ENCODE measurements at regions not wholly inside any gene's neighbourhood (a gene's known extent, or its start where the extent isn't known, plus 50 kb on each side); places are given as distances from the start of the nearest gene placed in this dataset.

- TF ChIP-seq POLR2A (IDR thresholded peaks at IDR 0.05; ENCODE audit: extremely low read depth, insufficient read length), result no peak
- TF ChIP-seq MYC (IDR thresholded peaks at IDR 0.05; ENCODE audit: low read depth, low read length), result no peak
- TF ChIP-seq, protein P1, sequence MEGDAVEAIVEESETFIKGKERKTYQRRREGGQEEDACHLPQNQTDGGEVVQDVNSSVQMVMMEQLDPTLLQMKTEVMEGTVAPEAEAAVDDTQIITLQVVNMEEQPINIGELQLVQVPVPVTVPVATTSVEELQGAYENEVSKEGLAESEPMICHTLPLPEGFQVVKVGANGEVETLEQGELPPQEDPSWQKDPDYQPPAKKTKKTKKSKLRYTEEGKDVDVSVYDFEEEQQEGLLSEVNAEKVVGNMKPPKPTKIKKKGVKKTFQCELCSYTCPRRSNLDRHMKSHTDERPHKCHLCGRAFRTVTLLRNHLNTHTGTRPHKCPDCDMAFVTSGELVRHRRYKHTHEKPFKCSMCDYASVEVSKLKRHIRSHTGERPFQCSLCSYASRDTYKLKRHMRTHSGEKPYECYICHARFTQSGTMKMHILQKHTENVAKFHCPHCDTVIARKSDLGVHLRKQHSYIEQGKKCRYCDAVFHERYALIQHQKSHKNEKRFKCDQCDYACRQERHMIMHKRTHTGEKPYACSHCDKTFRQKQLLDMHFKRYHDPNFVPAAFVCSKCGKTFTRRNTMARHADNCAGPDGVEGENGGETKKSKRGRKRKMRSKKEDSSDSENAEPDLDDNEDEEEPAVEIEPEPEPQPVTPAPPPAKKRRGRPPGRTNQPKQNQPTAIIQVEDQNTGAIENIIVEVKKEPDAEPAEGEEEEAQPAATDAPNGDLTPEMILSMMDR (IDR thresholded peaks at IDR 0.05; ENCODE audit: low read depth, low read length), result no peak
- TF ChIP-seq, protein P2, sequence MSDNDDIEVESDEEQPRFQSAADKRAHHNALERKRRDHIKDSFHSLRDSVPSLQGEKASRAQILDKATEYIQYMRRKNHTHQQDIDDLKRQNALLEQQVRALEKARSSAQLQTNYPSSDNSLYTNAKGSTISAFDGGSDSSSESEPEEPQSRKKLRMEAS (IDR thresholded peaks at IDR 0.05; ENCODE audit: low read depth, low read length), result no peak
- no peak overlapping the region for H3K4me3 ChIP-seq (ENCODE audit: low read depth, low read length)
- no peak for DNase-seq (ENCODE audit: low read depth)
Measured at GRCh38 chr6:71588490-71588889, 297.9 kb upstream of the RIMS1 start.

GRCh38 chr6:71589254-71589653 is 297.1 kb upstream of the RIMS1 start:
- H3K4me3 ChIP-seq (ENCODE audit: low read depth, low read length), result no peak overlapping the region
- TF ChIP-seq, protein P2 (IDR thresholded peaks at IDR 0.05; ENCODE audit: low read depth, low read length), result no peak
- TF ChIP-seq, protein P1 (IDR thresholded peaks at IDR 0.05; ENCODE audit: low read depth, low read length), result no peak
- no peak for TF ChIP-seq MYC (IDR thresholded peaks at IDR 0.05; ENCODE audit: low read depth, low read length)
- TF ChIP-seq POLR2A (IDR thresholded peaks at IDR 0.05; ENCODE audit: extremely low read depth, insufficient read length), result no peak
- DNase-seq (ENCODE audit: low read depth), result no peak

DNA sequence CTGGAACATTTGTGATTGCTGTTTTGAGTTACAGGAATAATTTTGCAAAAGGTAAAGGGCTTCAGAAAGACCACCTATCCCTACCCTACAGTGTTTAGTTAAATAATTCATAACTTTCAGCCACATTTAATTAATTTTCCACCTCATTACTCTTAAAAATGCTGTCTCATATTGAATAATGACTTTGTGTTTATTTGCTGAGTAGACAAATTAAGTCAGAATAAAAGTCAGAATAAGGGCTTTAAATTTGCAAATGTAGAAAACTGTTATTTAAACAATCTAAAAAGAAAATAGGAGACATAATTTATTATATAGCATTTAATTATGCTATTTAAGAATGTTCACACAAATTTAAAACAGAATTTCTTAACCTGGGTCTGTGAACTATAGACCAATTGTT is 293.7 kb upstream of the RIMS1 start:
- no peak for DNase-seq (ENCODE audit: low read depth)
- no peak overlapping the region for H3K4me3 ChIP-seq (ENCODE audit: low read depth, low read length)
- TF ChIP-seq POLR2A (IDR thresholded peaks at IDR 0.05; ENCODE audit: extremely low read depth, insufficient read length) (no peak), MYC (IDR thresholded peaks at IDR 0.05; ENCODE audit: low read depth, low read length) (no peak)
- TF ChIP-seq, protein P2 (IDR thresholded peaks at IDR 0.05; ENCODE audit: low read depth, low read length), result no peak
- TF ChIP-seq, protein P1 (IDR thresholded peaks at IDR 0.05; ENCODE audit: low read depth, low read length), result no peak

- no peak overlapping the region for H3K4me3 ChIP-seq (ENCODE audit: low read depth, low read length)
- DNase-seq (ENCODE audit: low read depth), result no peak
- TF ChIP-seq MYC (IDR thresholded peaks at IDR 0.05; ENCODE audit: low read depth, low read length) (no peak), POLR2A (IDR thresholded peaks at IDR 0.05; ENCODE audit: extremely low read depth, insufficient read length) (no peak)
- TF ChIP-seq, protein P2 (IDR thresholded peaks at IDR 0.05; ENCODE audit: low read depth, low read length), result no peak
- TF ChIP-seq, protein P1 (IDR thresholded peaks at IDR 0.05; ENCODE audit: low read depth, low read length), result no peak
Measured at GRCh38 chr6:71599359-71599758, 287.0 kb upstream of the RIMS1 start.

GRCh38 chr6:71602385-71603007 is 283.9 kb upstream of the RIMS1 start:
- no peak for DNase-seq (ENCODE audit: low read depth)
- no peak overlapping the region for H3K4me3 ChIP-seq (ENCODE audit: low read depth, low read length)
- TF ChIP-seq, protein P2 (IDR thresholded peaks at IDR 0.05; ENCODE audit: low read depth, low read length), result no peak
- TF ChIP-seq, protein P1 (IDR thresholded peaks at IDR 0.05; ENCODE audit: low read depth, low read length), result no peak
- TF ChIP-seq POLR2A (IDR thresholded peaks at IDR 0.05; ENCODE audit: extremely low read depth, insufficient read length), result no peak
- no peak for TF ChIP-seq MYC (IDR thresholded peaks at IDR 0.05; ENCODE audit: low read depth, low read length)
